GM10266 (cell line): ENCODE measurements at regions not wholly inside any gene's neighbourhood (a gene's known extent, or its start where the extent isn't known, plus 50 kb on each side); places are given as distances from the start of the nearest gene placed in this dataset.
"Not testable (repeated sequence)": the region's sequence is repeated elsewhere in the genome, so short reads cannot be mapped to it uniquely, and the experiment has no call there.

Source experiments
- DNase-seq: peaks from one replicate; pipeline ENCODE4 v3.0.0; 2012; ENCODE audit errors: extremely low spot score
- TF ChIP-seq, protein P1 (sequence below): IDR thresholded peaks from 2 replicates; pipeline ENCODE4 v1.5.1; 2012; ENCODE audit warnings: mild to moderate bottlenecking, low read depth; ENCODE audit not compliant: control insufficient read depth, insufficient read depth; ENCODE audit errors: missing control alignments

DNA sequence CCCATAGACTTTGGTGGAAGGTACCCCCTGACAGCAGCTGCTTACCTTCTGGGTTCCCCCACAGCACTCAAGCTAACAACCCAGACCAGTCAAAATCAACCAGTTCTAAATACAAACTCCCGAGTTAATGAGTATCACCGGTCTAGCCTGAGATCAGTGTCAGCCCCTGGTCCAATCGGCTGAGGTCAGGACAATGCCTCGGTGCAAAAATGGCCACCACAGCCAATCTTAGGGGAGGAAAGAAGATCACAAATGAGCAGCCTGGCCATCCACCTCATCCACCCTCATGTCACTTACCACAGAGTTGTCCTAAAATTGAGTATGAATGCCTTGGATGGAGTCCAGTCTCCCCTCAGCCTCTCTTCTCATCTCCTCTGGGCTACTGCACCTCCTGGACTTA, 128.5 kb downstream of the PHETA1 start:
- no peak for DNase-seq
- TF ChIP-seq, protein P1, sequence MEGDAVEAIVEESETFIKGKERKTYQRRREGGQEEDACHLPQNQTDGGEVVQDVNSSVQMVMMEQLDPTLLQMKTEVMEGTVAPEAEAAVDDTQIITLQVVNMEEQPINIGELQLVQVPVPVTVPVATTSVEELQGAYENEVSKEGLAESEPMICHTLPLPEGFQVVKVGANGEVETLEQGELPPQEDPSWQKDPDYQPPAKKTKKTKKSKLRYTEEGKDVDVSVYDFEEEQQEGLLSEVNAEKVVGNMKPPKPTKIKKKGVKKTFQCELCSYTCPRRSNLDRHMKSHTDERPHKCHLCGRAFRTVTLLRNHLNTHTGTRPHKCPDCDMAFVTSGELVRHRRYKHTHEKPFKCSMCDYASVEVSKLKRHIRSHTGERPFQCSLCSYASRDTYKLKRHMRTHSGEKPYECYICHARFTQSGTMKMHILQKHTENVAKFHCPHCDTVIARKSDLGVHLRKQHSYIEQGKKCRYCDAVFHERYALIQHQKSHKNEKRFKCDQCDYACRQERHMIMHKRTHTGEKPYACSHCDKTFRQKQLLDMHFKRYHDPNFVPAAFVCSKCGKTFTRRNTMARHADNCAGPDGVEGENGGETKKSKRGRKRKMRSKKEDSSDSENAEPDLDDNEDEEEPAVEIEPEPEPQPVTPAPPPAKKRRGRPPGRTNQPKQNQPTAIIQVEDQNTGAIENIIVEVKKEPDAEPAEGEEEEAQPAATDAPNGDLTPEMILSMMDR: no peak

GRCh38 chr12:111239235-111239634, 129.7 kb downstream of the PHETA1 start:
- DNase-seq: no peak
- TF ChIP-seq, protein P1: no peak

DNA sequence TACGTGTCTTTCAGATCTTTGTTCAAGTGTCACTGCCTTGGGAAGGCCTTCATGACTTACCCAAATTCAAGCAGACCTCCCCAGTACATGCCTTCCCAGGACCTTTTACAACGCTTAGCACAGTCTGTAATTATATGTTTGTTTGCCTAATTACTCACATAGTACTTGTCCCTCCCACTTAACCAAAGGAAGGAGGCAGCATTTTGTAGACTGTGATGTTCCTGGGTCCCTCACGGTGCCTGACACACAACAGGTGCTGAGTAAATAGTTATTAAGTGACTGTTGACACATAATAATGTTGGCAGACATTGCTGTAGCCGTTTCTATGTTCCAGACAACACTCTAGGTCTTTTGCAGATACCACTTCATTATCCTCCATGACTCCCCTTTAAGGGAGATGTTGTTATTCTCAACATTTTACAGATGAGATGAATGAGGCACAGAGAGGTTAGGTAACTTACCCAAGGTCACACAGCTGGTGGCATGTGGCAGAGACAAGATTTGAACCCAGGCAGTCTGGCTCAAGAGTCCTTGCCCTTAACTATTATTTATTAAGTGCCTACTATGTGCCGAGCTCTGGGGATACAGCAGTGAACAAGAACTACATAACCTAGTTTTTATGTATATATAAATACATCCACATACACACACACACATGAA, 130.7 kb downstream of the PHETA1 start:
- TF ChIP-seq, protein P1: no peak
- DNase-seq: no peak

DNA sequence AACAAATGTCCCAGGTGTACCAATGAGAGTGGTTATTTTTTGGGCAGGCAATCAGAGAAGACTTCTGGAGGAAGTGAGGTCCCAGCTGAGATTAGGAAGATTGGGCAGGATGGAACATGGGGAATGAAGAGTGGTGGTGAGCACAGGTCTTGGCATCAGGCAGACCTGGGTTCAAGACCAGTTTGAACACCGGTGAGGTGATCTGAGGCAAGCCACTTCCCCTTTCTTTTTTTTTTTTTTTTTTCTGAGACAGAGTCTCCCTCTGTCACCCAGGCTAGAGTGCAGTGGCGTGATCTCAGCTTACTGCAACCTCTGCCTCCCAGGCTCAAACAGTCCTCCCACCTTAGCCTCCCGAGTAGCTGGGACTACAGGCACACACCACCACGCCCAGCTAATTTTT, 134.4 kb downstream of the PHETA1 start:
- DNase-seq: not testable (repeated sequence)

- TF ChIP-seq, protein P1: no peak
- no peak for DNase-seq
Observed at GRCh38 chr12:111233786-111234185, 135.1 kb downstream of the PHETA1 start.

- DNase-seq: no peak
- TF ChIP-seq, protein P1: no peak
Observed at GRCh38 chr12:111230649-111231048, 138.2 kb downstream of the PHETA1 start.

DNA sequence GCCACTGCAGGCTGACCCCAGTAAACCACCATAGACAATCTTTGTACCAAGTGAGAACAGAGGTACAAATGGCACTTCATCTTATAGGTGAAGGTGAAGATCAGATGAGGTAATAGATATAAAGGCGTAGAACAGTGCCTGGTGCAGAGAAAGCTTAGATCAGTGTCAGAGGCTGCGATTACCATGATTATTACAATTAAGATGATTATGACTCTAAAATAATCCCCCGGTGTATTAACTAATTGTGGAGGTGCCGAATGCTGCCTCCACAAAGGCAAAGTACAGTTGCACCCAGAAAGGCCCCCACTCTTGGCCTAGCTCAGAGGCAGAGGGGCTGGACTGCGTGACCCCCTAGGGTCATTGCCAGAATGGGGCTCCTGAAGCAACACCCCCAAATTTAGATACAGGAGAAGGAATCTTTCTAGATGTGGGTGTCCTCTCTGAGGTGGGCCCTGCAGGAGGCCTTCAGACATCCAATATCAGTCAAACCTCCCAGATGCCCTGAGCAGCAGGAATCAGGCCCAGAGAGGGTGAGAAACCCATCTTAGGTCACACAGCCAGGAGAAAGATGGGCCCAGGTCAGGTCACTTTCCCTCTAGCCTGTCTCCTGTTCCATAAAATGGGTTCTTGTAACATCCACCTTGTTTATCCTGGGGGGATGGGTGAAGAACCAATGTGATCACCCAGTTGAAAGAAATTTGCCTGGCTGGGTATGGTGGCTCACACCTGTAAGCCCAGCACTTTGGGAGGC, 139.8 kb downstream of the PHETA1 start:
- TF ChIP-seq, protein P1: no peak
- DNase-seq: no peak
